GM21717 (cell line): ENCODE measurements at regions not wholly inside any gene's neighbourhood (a gene's known extent, or its start where the extent isn't known, plus 50 kb on each side); places are given as distances from the start of the nearest gene placed in this dataset.
"Not testable (repeated sequence)": the region's sequence is repeated elsewhere in the genome, so short reads cannot be mapped to it uniquely, and the experiment has no call there.

Source experiments
- ATAC-seq: cut with Tn5 transposase; IDR thresholded peaks from one replicate; pipeline ENCODE4 v1.9.1; 2021; ENCODE audit warnings: mild to moderate bottlenecking, moderate library complexity; ENCODE audit not compliant: unreplicated experiment

DNA sequence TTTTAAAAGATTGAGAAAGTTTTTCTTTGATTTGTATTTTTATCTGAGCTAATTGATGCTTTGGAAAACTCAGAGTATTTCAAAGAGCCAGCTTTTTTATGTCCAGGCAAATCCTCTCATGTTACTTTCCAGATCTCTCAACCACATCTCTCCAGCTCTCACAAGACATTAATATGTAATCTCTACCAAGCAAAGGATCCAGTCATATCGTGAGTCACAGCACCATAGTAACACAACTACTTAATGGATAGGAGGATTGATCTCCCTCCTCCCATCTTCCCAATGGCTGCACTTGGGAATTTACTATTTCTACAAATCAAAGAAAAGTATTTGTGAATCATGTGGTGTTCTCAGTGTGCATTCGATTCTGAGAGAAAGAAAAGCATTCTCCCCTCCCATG lies 63.3 kb downstream of the POU4F1 start:
- ATAC-seq: no peak

GRCh38 chr13:78526044-78526443 lies 77.3 kb downstream of the POU4F1 start:
- ATAC-seq: not testable (repeated sequence)

DNA sequence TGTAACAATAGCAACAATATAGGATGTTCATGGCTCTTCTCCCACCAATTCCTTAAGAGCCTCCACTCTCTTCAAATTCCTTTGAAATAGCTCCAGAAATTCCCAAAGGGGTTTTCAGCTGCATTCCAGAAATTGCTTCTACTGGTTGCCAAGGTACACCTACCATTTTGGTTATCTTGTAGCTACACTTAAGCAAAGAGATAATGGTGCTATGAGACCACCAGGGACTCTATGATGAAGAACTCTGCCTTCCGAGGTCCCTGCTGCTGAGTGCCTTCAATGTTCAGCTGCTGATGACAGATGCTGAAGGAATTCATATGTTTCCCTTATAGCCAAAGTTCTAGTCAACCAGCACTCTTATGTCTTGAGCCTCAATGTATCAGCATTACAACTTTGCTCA lies 78.4 kb downstream of the POU4F1 start:
- ATAC-seq: no peak

DNA sequence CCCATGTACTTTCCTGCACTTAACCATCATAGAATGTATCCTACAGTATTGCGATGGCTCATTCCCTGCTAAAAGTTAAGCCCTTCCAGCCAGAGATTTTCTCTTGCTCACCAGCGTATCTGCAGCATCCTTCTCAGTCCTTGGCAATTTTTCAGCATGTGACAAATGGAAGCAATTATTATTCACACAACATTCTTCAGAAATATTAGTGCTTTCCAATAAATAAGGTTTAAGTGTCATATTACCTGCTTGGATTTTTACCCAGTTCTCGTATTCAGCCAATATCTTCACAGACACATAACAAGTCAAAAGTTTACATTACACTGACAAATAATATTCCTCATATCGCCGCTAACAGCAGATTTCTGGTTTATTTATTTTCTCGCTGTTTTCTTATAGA lies 82.3 kb downstream of the POU4F1 start:
- no peak for ATAC-seq

DNA sequence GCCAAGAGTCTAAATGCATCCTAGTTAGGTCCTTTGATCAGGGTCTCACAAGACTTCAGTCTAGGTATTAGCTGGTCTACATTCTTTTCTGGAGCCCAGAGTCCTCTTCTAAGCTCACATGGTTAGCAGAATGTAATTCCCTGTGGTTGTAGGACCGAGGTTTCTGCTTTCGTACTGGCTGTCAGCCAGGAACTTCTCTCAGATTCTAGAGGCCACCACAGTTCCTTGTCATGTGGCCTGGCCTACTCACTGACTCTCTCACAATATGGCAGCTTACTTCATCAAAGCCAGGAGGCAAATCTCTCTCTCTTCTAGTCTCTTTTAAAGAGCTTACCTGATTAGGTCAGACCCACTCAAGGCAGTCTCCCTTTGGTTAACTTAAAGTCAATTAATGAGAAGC lies 82.9 kb downstream of the POU4F1 start:
- ATAC-seq: no peak

GRCh38 chr13:78518482-78518881 lies 84.9 kb downstream of the POU4F1 start:
- ATAC-seq: not testable (repeated sequence)

GRCh38 chr13:78499802-78500201 lies 103.5 kb downstream of the POU4F1 start:
- ATAC-seq: no peak

GRCh38 chr13:78497702-78498355 lies 105.5 kb downstream of the POU4F1 start:
- ATAC-seq: no peak

DNA sequence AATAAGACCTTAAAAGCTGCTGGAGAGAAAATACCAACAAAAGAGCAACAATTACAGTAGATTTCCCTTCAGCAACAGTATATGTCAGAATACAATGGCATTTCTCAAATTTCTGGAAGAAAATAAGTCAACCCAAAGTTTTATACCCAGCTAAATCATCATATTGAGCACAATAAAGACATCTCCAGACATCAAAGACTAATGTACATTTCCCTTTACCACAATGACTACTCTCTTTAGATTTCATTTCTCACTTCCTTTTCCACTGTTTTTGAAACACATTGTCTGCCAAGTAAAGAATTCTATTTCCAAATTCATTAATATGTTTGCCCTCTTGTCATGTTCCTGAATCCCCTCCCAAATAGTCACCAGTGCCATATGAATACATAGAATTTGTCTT lies 111.4 kb downstream of the POU4F1 start:
- ATAC-seq: no peak

GRCh38 chr13:78490225-78490624 lies 113.1 kb downstream of the POU4F1 start:
- ATAC-seq: not testable (repeated sequence)

- ATAC-seq: no peak
Measured at GRCh38 chr13:78487707-78488106, 115.6 kb downstream of the POU4F1 start.

- ATAC-seq: no peak
Measured at GRCh38 chr13:78485803-78486202, 117.5 kb downstream of the POU4F1 start.

DNA sequence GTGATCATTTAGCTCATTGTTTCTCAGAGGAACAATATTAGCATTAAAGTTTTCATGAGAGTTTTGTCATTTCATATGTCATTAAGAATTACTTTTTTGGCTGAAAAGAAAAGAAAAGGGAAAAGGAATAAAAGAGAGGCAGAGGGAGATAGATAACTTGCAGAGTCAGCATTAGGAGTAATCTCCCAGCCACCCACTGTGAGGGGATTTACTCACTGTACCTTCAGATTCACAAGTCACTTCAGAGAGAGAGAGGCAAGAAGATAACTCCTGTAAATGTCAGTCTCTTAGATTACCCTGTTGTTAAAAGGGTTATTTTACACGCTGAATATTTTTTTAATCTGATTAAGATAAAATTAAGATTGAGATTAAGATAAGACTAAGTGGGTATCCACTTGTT lies 125.2 kb downstream of the POU4F1 start:
- no peak for ATAC-seq

- ATAC-seq: no peak
Measured at GRCh38 chr13:78476910-78477309, 126.4 kb downstream of the POU4F1 start.

- no peak for ATAC-seq
Measured at GRCh38 chr13:78468621-78469020, 134.7 kb downstream of the POU4F1 start.

- ATAC-seq: no peak
Measured at GRCh38 chr13:78465250-78465649, 138.1 kb downstream of the POU4F1 start.

DNA sequence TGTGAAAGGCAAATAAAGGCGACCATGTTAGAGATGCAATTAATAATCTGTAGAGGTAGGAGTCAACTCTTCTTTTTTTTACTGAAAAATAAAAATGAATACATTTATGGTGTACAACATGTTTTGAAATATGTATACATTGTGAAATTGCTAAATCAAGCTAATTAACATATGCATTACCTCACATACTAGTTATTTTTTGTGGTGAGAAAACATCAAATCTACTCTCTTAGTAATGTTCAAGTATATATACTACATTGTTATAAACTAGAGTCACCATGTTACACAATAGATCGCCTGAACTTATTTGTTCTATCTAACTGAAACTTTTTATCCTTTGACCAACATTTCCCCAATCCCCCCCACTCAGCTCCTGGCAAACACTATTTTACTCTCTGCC lies 143.2 kb downstream of the POU4F1 start:
- ATAC-seq: no peak

GRCh38 chr13:78443839-78444238 lies 159.5 kb downstream of the POU4F1 start:
- ATAC-seq: no peak

DNA sequence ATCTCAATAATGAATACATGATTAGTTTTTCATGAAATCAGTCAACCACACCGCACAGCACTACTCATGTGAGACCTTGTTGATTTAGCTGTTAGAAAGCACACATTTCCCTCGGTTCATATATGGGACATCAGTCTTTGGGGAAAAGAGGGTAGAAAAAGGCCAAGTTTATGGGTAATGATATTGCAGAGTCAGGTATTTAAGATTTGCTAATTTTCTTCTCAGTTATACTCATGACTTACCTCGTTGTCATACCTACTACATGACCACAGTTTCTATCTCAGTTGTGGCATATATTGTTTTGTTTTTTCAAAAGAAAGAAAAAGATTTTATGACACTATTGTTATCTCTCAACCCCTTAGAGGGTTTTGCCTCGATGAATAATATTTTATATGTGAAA lies 165.6 kb downstream of the POU4F1 start:
- no peak for ATAC-seq

DNA sequence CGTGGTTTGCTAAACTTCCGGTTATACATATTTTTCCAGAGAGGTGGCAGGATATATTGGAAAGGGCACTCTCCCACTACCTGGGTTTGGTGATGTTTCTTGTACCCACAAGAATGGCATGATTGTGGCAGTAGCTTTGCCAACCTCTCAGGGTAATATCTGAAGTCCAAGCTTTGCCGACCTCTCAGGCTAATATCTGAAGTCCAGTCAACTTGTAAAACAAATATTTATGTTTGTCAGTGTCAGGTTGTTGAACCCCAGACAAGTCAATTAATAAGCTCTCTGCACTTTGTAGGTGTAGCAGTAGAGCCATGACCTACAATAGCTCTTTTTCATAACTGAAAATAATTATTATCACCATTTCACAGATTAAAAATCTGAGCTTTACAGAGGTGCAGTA lies 167.0 kb downstream of the POU4F1 start:
- no peak for ATAC-seq

DNA sequence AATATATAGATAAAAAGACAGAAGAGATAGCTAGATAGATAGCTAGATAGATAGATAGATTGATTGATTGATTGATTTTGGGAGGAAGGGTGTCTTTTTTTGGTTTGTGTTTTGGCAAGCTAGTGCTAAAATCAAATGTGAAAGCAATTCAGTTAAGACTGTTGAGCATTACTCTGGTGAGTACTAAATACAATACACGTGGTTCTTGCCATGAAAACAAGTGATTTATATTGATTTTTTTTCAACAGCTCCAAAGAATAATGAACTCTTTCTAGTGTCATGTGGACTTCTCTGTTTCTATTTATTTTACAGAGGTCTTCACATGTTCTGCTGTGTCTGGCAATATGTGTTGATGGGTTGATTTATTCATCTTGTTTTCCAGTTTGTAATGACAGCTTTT lies 172.0 kb downstream of the POU4F1 start:
- ATAC-seq: no peak

DNA sequence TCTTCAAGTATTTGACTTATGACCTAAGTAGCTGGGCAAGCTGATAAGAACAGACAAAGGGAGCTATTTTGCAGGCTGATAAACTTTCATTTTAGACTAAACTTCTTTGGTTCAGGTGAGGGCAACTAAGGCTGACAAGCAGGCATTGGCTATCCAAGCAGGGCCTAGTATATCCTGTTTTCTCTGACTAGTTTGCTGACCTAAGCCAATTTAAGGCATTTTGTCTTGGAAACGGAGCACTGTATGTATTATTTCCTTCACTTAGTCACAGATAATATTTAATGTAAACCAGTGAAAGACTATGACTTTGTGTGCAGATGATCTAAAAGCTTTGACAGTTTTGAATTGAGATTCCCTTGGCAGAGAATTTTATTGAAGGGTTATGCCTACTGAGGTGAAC lies 172.5 kb downstream of the POU4F1 start:
- no peak for ATAC-seq

DNA sequence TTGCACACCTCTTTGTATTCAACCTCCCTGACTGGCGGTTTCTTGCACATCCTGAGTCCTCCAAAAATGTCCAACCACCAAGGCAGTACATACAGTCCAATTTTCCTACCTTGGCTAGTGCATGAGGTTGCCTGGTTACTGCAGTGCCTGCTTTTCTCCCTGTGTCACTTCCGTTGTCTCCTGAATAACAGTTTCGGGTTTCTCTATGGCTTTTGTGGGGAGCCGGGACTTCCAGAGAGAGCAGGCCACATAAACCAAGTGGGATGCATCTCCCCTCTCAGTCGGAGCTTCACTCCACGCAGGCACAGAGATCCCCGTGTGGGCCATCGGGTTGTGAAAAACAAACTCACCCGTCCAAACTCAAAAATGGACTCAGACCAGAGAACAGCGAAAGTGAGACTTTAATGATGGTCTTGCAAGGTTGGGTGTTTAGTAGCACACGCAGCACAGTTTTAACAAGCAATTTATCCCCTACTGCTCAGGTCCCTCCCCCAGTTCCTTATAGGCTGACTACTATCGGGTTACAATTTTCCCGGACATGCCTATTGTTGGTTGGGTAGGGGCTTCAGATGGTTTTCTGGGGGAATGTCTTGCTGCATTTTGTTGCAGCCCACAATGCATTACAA lies 173.1 kb downstream of the POU4F1 start:
- no peak for ATAC-seq
